ENCODE measurements at regions not wholly inside any gene's neighbourhood (a gene's known extent, or its start where the extent isn't known, plus 50 kb on each side); places are given as distances from the start of the nearest gene placed in this dataset.
"Not testable (repeated sequence)": the region's sequence is repeated elsewhere in the genome, so short reads cannot be mapped to it uniquely, and the experiment has no call there.

DNA sequence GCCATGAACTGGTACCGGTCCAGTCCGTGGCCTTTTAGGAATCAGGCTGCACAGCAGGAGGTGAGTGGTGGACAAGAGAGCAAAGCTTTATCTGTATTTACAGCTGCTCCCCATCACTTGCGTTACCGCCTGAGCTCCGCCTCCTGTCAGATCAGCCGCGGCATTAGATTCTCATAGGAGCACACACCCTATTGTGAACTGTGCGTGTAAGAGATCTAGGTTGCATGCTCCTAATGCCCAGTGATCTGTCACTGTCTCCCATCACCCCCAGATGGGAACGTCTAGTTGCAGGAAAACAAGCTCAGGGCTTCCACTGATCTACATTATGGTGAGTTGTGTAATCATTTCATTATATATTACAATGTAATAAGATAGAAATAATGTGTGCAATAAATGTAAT, 319.9 kb upstream of the NOTCH2NLA start:
- TF ChIP-seq, protein P1, sequence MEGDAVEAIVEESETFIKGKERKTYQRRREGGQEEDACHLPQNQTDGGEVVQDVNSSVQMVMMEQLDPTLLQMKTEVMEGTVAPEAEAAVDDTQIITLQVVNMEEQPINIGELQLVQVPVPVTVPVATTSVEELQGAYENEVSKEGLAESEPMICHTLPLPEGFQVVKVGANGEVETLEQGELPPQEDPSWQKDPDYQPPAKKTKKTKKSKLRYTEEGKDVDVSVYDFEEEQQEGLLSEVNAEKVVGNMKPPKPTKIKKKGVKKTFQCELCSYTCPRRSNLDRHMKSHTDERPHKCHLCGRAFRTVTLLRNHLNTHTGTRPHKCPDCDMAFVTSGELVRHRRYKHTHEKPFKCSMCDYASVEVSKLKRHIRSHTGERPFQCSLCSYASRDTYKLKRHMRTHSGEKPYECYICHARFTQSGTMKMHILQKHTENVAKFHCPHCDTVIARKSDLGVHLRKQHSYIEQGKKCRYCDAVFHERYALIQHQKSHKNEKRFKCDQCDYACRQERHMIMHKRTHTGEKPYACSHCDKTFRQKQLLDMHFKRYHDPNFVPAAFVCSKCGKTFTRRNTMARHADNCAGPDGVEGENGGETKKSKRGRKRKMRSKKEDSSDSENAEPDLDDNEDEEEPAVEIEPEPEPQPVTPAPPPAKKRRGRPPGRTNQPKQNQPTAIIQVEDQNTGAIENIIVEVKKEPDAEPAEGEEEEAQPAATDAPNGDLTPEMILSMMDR (IDR thresholded peaks at IDR 0.05) = not testable (repeated sequence)
- not testable (repeated sequence) for TF ChIP-seq POLR2A, POLR2AphosphoS5 (IDR thresholded peaks at IDR 0.05)
